ENCODE measurements at regions not wholly inside any gene's neighbourhood (a gene's known extent, or its start where the extent isn't known, plus 50 kb on each side); places are given as distances from the start of the nearest gene placed in this dataset.

DNA sequence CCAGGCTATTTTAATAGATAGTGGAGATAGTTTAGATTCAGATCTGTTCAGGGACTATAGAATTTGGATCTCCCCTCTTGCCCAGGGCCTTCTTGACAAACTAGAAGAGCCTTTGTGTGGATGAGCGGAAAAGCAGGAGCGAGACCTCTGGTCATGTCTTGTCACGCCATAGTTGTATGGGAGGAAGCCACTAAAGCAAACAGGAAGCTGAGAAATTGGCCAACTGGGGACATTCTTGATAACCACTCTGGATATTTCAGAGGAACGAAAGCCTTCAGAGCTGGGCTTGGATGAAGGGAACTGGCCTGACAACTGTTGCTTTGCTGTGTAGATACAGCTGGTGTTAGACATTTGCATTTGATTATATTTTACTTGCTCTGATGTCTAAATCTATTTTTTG, 54.1 kb upstream of the EXOC2 start:
- ChIA-PET CTCF (no interaction called here), POLR2A (no interaction called here), RAD21 (ENCODE audit: low non-redundant PET in 1 of 2, low total read pairs in 2 of 2, uncharacterized antibody in 2 of 2, unreplicated experiment in 2 of 2) (no interaction called here)
- Histone ChIP-seq H2AFZ (ENCODE audit: low read depth, low read length, poor library complexity, severe bottlenecking) (no peak overlapping the region), H3K9me3 (ENCODE audit: control insufficient read depth in 1 of 2, insufficient read depth in 1 of 2, low read depth in 1 of 2, low read length in 2 of 2) (no peaks in the 10 kb centered on the region), H3K36me3 (ENCODE audit: control insufficient read depth in 1 of 2, insufficient read depth in 2 of 2, low read length in 2 of 2) (no peaks in the 10 kb centered on the region), H3K4me3 (replicated peaks in 1 of 2; ENCODE audit: low read depth in 1 of 2, low read length in 2 of 2) (no peak overlapping the region), H3K9me2 (ENCODE audit: insufficient read depth) (no peaks in the 10 kb centered on the region), H3K27ac (ENCODE audit: low read depth, low read length) (no peak overlapping the region), H3K79me2 (ENCODE audit: insufficient read depth, low read length) (no peaks in the 10 kb centered on the region), H4K20me1 (ENCODE audit: insufficient read depth) (no peaks in the 10 kb centered on the region), H3K4me1 (ENCODE audit: control insufficient read depth in 1 of 2, insufficient read depth in 2 of 2, low read length in 2 of 2) (no peaks in the 10 kb centered on the region), H3K27me3 (ENCODE audit: insufficient read depth, low read length) (no peaks in the 10 kb centered on the region), H3K9ac (ENCODE audit: low read length) (no peak overlapping the region), H3K4me2 (ENCODE audit: low read length) (no peak overlapping the region)
- DNase-seq (ENCODE audit: low read depth, low spot score) (no peak), ATAC-seq (no peak)
- intact Hi-C loops (cut with micrococcal nuclease) = no loop called here
- BruUV-seq (replicated peaks) = no TSS peak
- TF ChIP-seq, protein P1, sequence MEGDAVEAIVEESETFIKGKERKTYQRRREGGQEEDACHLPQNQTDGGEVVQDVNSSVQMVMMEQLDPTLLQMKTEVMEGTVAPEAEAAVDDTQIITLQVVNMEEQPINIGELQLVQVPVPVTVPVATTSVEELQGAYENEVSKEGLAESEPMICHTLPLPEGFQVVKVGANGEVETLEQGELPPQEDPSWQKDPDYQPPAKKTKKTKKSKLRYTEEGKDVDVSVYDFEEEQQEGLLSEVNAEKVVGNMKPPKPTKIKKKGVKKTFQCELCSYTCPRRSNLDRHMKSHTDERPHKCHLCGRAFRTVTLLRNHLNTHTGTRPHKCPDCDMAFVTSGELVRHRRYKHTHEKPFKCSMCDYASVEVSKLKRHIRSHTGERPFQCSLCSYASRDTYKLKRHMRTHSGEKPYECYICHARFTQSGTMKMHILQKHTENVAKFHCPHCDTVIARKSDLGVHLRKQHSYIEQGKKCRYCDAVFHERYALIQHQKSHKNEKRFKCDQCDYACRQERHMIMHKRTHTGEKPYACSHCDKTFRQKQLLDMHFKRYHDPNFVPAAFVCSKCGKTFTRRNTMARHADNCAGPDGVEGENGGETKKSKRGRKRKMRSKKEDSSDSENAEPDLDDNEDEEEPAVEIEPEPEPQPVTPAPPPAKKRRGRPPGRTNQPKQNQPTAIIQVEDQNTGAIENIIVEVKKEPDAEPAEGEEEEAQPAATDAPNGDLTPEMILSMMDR (IDR thresholded peaks at IDR 0.05 in 2 of 3, conservative IDR thresholded peaks at IDR 0.05 in 1 of 3; ENCODE audit: borderline replicate concordance in 1 of 3, insufficient read depth in 1 of 3, low read depth in 2 of 3, low read length in 2 of 3) = no peak
- TF ChIP-seq, protein P2, sequence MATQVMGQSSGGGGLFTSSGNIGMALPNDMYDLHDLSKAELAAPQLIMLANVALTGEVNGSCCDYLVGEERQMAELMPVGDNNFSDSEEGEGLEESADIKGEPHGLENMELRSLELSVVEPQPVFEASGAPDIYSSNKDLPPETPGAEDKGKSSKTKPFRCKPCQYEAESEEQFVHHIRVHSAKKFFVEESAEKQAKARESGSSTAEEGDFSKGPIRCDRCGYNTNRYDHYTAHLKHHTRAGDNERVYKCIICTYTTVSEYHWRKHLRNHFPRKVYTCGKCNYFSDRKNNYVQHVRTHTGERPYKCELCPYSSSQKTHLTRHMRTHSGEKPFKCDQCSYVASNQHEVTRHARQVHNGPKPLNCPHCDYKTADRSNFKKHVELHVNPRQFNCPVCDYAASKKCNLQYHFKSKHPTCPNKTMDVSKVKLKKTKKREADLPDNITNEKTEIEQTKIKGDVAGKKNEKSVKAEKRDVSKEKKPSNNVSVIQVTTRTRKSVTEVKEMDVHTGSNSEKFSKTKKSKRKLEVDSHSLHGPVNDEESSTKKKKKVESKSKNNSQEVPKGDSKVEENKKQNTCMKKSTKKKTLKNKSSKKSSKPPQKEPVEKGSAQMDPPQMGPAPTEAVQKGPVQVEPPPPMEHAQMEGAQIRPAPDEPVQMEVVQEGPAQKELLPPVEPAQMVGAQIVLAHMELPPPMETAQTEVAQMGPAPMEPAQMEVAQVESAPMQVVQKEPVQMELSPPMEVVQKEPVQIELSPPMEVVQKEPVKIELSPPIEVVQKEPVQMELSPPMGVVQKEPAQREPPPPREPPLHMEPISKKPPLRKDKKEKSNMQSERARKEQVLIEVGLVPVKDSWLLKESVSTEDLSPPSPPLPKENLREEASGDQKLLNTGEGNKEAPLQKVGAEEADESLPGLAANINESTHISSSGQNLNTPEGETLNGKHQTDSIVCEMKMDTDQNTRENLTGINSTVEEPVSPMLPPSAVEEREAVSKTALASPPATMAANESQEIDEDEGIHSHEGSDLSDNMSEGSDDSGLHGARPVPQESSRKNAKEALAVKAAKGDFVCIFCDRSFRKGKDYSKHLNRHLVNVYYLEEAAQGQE (IDR thresholded peaks at IDR 0.05; ENCODE audit: low read depth) = no peak
- TF ChIP-seq RAD21 (IDR thresholded peaks at IDR 0.05; ENCODE audit: low read depth) (no peak), SIN3A (IDR thresholded peaks at IDR 0.05; ENCODE audit: low read depth) (no peak), POLR2A (IDR thresholded peaks at IDR 0.05; ENCODE audit: borderline replicate concordance, extremely low read depth, insufficient read depth, insufficient read length) (no peak), FOSL1 (IDR thresholded peaks at IDR 0.05; ENCODE audit: low read depth) (no peak), CEBPB (IDR thresholded peaks at IDR 0.05; ENCODE audit: low read depth) (no peak), EGR1 (IDR thresholded peaks at IDR 0.05; ENCODE audit: low read depth) (no peak), TCF7L2 (IDR thresholded peaks at IDR 0.05; ENCODE audit: borderline replicate concordance, extremely low read depth, insufficient read depth, insufficient read length) (no peak), EZH2phosphoT487 (IDR thresholded peaks at IDR 0.05; ENCODE audit: borderline replicate concordance) (no peak), EZH2 (IDR thresholded peaks at IDR 0.05) (no peak), POLR2AphosphoS5 (IDR thresholded peaks at IDR 0.05; ENCODE audit: low read depth, low read length) (no peak), SP1 (IDR thresholded peaks at IDR 0.05; ENCODE audit: low read depth) (no peak), ZNF274 (IDR thresholded peaks at IDR 0.05; ENCODE audit: low read depth, low read length) (no peak), ELF1 (IDR thresholded peaks at IDR 0.05; ENCODE audit: borderline replicate concordance, low read depth) (no peak), SRF (IDR thresholded peaks at IDR 0.05; ENCODE audit: low read depth) (no peak)
- TF ChIP-seq, protein P3, sequence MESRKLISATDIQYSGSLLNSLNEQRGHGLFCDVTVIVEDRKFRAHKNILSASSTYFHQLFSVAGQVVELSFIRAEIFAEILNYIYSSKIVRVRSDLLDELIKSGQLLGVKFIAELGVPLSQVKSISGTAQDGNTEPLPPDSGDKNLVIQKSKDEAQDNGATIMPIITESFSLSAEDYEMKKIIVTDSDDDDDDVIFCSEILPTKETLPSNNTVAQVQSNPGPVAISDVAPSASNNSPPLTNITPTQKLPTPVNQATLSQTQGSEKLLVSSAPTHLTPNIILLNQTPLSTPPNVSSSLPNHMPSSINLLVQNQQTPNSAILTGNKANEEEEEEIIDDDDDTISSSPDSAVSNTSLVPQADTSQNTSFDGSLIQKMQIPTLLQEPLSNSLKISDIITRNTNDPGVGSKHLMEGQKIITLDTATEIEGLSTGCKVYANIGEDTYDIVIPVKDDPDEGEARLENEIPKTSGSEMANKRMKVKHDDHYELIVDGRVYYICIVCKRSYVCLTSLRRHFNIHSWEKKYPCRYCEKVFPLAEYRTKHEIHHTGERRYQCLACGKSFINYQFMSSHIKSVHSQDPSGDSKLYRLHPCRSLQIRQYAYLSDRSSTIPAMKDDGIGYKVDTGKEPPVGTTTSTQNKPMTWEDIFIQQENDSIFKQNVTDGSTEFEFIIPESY (IDR thresholded peaks at IDR 0.05; ENCODE audit: extremely low read depth, insufficient replicate concordance, low read length) = no peak
- TF ChIP-seq, protein P4, sequence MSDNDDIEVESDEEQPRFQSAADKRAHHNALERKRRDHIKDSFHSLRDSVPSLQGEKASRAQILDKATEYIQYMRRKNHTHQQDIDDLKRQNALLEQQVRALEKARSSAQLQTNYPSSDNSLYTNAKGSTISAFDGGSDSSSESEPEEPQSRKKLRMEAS (IDR thresholded peaks at IDR 0.05) = no peak
- TF ChIP-seq, protein P5, sequence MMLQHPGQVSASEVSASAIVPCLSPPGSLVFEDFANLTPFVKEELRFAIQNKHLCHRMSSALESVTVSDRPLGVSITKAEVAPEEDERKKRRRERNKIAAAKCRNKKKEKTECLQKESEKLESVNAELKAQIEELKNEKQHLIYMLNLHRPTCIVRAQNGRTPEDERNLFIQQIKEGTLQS (IDR thresholded peaks at IDR 0.05) = no peak
